Activated B cell treated with CpG ODN at 0.5 μM for 24 hours (primary cell): ENCODE measurements at regions not wholly inside any gene's neighbourhood (a gene's known extent, or its start where the extent isn't known, plus 50 kb on each side); places are given as distances from the start of the nearest gene placed in this dataset.

Experiments used
- ATAC-seq: fragments of 200-7000 bp; cut with Tn5 transposase; one replicate; pipeline ENCODE4 v1.10.0; 2021; ENCODE audit warnings: low read depth, mild to moderate bottlenecking, moderate library complexity
- CTCF ChIA-PET: fragments of 350-600 bp; sonication (Branson Sonifier 250); formaldehyde crosslinking; loops from one replicate; lab custom pipeline; 2021; ENCODE audit warnings: antibody characterized with exemption; lab: Charles Lee
- POLR2A ChIA-PET: fragments of 350-600 bp; sonication (Branson Sonifier 250); formaldehyde crosslinking; loops from one replicate; lab custom pipeline; 2021; ENCODE audit warnings: antibody characterized with exemption; lab: Charles Lee
- DNase-seq: peaks from one replicate; pipeline ENCODE4 v3.0.0; 2022
- H3K27ac Mint-ChIP-seq: one replicate; pipeline ENCODE4 v1.8.0; 2020; ENCODE audit warnings: mixed read lengths
- H3K27me3 Mint-ChIP-seq: one replicate; pipeline ENCODE4 v1.8.0; 2021; ENCODE audit warnings: mixed read lengths
- H3K36me3 Mint-ChIP-seq: one replicate; pipeline ENCODE4 v1.8.0; 2021; ENCODE audit warnings: low read depth, mixed read lengths
- H3K4me1 Mint-ChIP-seq: one replicate; pipeline ENCODE4 v1.8.0; 2021; ENCODE audit warnings: mixed read lengths
- H3K4me3 Mint-ChIP-seq: one replicate; pipeline ENCODE4 v1.8.0; 2020; ENCODE audit warnings: mild to moderate bottlenecking, mixed read lengths
- H3K9me3 Mint-ChIP-seq: one replicate; pipeline ENCODE4 v1.8.0; 2020; ENCODE audit warnings: mixed read lengths
- intact Hi-C: fragments of 100-400 bp; cut with micrococcal nuclease; formaldehyde crosslinking; loops from one replicate; pipeline ENCODE4 v1.15.1; 2024
- TF ChIP-seq, protein P1 (sequence below): fragments of 200-600 bp; IDR thresholded peaks from one replicate; pipeline ENCODE4 v1.8.0; 2022; ENCODE audit warnings: antibody characterized with exemption, mild to moderate bottlenecking

DNA sequence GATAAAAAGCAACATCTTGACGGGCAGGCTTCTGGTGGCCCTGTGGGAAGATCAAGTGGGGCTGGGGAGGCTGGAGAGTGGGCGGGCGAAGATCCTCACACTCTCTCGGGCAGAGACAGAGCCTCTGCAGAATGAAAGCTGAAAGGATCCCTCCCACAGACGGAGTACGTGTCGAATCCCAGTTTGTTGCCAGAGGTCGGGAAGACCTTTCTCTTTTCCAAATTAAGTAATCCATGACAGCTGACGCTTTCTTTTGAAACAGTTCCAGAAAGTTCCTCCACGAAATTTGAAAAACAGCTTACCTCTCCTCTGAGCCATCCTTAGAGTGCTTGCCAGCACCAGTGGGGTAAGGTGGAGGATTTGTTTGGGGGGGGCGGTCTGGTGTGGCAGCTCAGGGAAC lies 155.6 kb upstream of the SMLR1 start:
- H3K27me3 Mint-ChIP-seq, result no peaks in the 10 kb centered on the region
- DNase-seq, result no peak
- no peak for ATAC-seq
- H3K9me3 Mint-ChIP-seq, result no peaks in the 10 kb centered on the region
- POLR2A ChIA-PET, result no interaction called here
- no peak overlapping the region for H3K27ac Mint-ChIP-seq
- CTCF ChIA-PET, result no interaction called here
- H3K4me1 Mint-ChIP-seq, result no peaks in the 10 kb centered on the region
- no peaks in the 10 kb centered on the region for H3K36me3 Mint-ChIP-seq
- TF ChIP-seq, protein P1, sequence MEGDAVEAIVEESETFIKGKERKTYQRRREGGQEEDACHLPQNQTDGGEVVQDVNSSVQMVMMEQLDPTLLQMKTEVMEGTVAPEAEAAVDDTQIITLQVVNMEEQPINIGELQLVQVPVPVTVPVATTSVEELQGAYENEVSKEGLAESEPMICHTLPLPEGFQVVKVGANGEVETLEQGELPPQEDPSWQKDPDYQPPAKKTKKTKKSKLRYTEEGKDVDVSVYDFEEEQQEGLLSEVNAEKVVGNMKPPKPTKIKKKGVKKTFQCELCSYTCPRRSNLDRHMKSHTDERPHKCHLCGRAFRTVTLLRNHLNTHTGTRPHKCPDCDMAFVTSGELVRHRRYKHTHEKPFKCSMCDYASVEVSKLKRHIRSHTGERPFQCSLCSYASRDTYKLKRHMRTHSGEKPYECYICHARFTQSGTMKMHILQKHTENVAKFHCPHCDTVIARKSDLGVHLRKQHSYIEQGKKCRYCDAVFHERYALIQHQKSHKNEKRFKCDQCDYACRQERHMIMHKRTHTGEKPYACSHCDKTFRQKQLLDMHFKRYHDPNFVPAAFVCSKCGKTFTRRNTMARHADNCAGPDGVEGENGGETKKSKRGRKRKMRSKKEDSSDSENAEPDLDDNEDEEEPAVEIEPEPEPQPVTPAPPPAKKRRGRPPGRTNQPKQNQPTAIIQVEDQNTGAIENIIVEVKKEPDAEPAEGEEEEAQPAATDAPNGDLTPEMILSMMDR, result no peak
- intact Hi-C loops, result no loop called here
- H3K4me3 Mint-ChIP-seq, result no peak overlapping the region

DNA sequence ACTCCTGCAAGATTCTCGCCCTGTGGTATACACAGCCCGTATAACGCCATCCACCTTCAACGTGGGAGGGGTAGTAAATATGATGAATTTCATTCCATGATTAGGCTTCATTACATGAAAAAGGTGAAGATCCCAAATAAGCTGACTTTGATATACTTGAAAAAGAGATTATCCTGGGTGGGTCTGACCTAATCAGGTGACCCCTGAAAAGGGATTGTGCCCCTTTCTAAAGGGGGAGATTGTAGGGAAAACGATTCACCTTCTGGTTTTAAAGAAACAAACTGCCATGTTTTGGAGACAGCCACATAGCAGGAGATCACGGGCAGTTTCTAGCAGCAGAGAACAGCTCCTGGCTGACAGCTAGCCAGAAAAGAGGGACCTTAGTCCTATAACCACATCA lies 155.1 kb upstream of the SMLR1 start:
- H3K4me3 Mint-ChIP-seq, result no peak overlapping the region
- intact Hi-C loops, result no loop called here
- H3K27me3 Mint-ChIP-seq, result no peaks in the 10 kb centered on the region
- ChIA-PET POLR2A (no interaction called here), CTCF (no interaction called here)
- H3K4me1 Mint-ChIP-seq, result no peaks in the 10 kb centered on the region
- ATAC-seq (no peak), DNase-seq (no peak)
- H3K36me3 Mint-ChIP-seq, result no peaks in the 10 kb centered on the region
- H3K9me3 Mint-ChIP-seq, result peaks cover 3% of the 10 kb centered on the region
- TF ChIP-seq, protein P1, result no peak
- no peak overlapping the region for H3K27ac Mint-ChIP-seq

DNA sequence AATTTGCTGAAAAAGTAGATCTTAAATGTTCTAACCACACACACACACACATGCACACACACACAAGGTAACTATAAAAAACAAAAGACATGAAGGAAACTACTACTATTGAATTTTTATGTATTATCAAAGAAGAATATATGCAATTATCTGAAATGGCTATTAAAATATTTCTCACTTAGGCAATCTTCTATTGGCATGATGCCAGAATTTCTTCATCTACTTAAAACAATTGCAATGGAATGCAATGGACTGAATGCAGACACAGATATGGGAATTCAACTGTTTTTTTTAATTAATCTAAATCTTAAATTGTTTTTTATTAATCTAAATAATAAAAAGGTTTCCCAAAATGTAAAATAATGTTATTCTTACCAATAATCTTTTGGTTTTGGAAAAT lies 152.6 kb upstream of the SMLR1 start:
- no peak for ATAC-seq
- Mint-ChIP-seq H3K9me3 (peaks cover 9% of the 10 kb centered on the region), H3K27ac (no peak overlapping the region), H3K4me1 (no peaks in the 10 kb centered on the region), H3K36me3 (no peaks in the 10 kb centered on the region), H3K4me3 (no peak overlapping the region), H3K27me3 (no peaks in the 10 kb centered on the region)
- POLR2A ChIA-PET, result no interaction called here
- DNase-seq, result no peak
- intact Hi-C loops, result no loop called here
- TF ChIP-seq, protein P1, result no peak
- CTCF ChIA-PET, result no interaction called here

DNA sequence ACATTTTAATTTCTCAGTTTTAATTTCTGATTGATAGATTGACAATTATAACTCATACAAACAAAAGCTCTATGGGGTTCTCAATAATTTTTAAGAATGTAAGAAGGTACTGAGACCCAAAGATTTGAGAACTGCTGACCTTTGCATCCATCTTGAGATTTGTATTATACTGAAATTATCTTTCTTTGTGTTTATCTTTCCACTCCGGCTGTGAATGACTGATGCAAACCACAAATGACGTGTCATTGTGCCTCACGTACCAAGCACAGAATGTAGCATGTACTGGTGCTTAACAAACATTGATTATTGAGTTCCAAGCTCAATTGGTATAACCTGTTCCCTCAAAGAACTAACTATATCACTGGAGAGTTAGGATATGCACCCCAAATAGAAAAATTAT lies 152.1 kb upstream of the SMLR1 start:
- H3K4me3 Mint-ChIP-seq, result no peak overlapping the region
- ATAC-seq, result no peak
- H3K27ac Mint-ChIP-seq, result no peak overlapping the region
- no peak for DNase-seq
- ChIA-PET POLR2A (no interaction called here), CTCF (interaction anchor here (1.3 kb wide), 1 partner anchor 23 kb away, joined by 4 read pairs; no protein-coding TSS in a partner anchor)
- H3K4me1 Mint-ChIP-seq, result no peaks in the 10 kb centered on the region
- no peaks in the 10 kb centered on the region for H3K27me3 Mint-ChIP-seq
- TF ChIP-seq, protein P1, result no peak
- no peaks in the 10 kb centered on the region for H3K36me3 Mint-ChIP-seq
- peaks cover 9% of the 10 kb centered on the region for H3K9me3 Mint-ChIP-seq
- intact Hi-C loops, result no loop called here

DNA sequence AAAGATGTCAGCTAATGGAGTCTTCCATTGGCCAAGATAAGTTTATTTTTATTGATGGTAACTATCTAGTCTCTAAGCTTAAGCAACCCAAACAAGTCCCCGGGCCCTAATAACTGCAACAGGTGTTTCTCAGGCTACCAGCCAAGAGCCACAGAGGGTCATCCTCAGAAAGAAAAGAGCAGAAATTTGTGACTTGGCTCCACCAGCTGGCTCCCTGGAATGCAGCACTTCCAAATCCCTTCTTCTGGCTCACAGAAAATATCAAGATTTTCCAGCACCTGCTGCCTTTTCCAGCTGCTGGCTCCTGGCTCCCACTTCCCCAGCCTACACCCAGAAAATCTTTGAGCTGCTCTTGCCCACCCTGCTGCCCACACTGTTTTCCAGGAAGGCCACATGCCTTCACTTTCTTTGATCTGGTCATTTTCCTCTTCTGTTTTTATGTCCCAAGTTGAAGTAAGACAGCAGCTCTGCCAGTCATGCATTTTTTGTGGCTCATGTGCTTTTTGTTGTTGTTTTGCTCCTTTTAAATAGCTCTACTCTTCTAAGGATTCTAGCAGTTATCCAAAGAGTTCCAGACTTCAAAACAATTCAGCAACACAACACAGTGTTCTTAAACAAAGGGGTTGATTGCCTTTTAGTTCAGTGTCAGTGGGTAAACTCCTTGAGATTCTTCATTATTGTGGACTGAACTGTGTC lies 151.0 kb upstream of the SMLR1 start:
- ChIA-PET CTCF (interaction anchor here (0.9 to 1.3 kb wide), 2 partner anchors 22 to 351 kb away, joined by 3 to 4 read pairs; no protein-coding TSS in a partner anchor), POLR2A (no interaction called here)
- Mint-ChIP-seq H3K27ac (no peak overlapping the region), H3K36me3 (no peaks in the 10 kb centered on the region), H3K27me3 (no peaks in the 10 kb centered on the region), H3K9me3 (peaks cover 9% of the 10 kb centered on the region), H3K4me1 (no peaks in the 10 kb centered on the region), H3K4me3 (no peak overlapping the region)
- DNase-seq, result no peak
- TF ChIP-seq, protein P1, result no peak
- intact Hi-C loops, result no loop called here
- no peak for ATAC-seq
